Heart right ventricle (tissue), 16 donors: ENCODE measurements at regions not wholly inside any gene's neighbourhood (a gene's known extent, or its start where the extent isn't known, plus 50 kb on each side); places are given as distances from the start of the nearest gene placed in this dataset.
"Not testable (repeated sequence)": the region's sequence is repeated elsewhere in the genome, so short reads cannot be mapped to it uniquely, and the experiment has no call there.

Experiments used
- ATAC-seq, 8 donors: fragments of 200-7000 bp; cut with Tn5 transposase; one replicate each; pipeline ENCODE4 v1.9.1; 2020; ENCODE audit warnings: mild to moderate bottlenecking in 8 of 8, moderate library complexity in 8 of 8, moderate number of reproducible peaks in 1 of 8
- DNase-seq, 2 donors: peaks; one replicate each; pipeline ENCODE4 v3.0.0-alpha.2; 2020
- H3K27ac ChIP-seq, 10 donors: fragments of 200-600 bp; sonication (generic) in 2 of 10; one replicate each; pipeline versions ENCODE4 v1.5.0 to v1.8.0; 2020 to 2022; ENCODE audit warnings: mild to moderate bottlenecking in 3 of 10
- H3K27me3 ChIP-seq, 7 donors: fragments of 200-600 bp; one replicate each; pipeline ENCODE4 v1.8.0; 2021 to 2022; ENCODE audit warnings: mild to moderate bottlenecking in 2 of 7
- H3K36me3 ChIP-seq, 9 donors: fragments of 200-600 bp; sonication (generic) in 1 of 9; one replicate each; pipeline versions ENCODE4 v1.5.0 to v1.8.0; 2020 to 2022; ENCODE audit warnings: mild to moderate bottlenecking in 2 of 9
- H3K4me1 ChIP-seq, 9 donors: fragments of 200-600 bp; sonication (generic) in 1 of 9; one replicate each; pipeline versions ENCODE4 v1.5.0 to v1.8.0; 2020 to 2022; ENCODE audit warnings: mild to moderate bottlenecking in 4 of 9
- H3K4me3 ChIP-seq, 10 donors: fragments of 200-600 bp; sonication (generic) in 2 of 10; one replicate each; pipeline versions ENCODE4 v1.5.0 to v1.8.0; 2020 to 2022; ENCODE audit warnings: mild to moderate bottlenecking in 7 of 10, moderate library complexity in 2 of 10
- H3K9me3 ChIP-seq, 11 donors: fragments of 200-600 bp in 10 of 11; sonication (generic) in 2 of 11; one replicate each; pipeline versions ENCODE4 v1.5.0 to v1.8.0; 2013 to 2022; ENCODE audit warnings: mild to moderate bottlenecking in 2 of 11, control low read depth in 1 of 11, moderate library complexity in 1 of 11
- CTCF ChIP-seq, 9 donors: fragments of 200-600 bp; sonication (generic) in 2 of 9; IDR thresholded peaks; one replicate each; pipeline versions ENCODE4 v1.5.0 to v1.8.0; 2021 to 2022; ENCODE audit warnings: antibody characterized with exemption in 9 of 9, mild to moderate bottlenecking in 5 of 9, moderate library complexity in 1 of 9
- WGBS, 2 donors: extraction: QIAGEN DNeasy Blood & Tissue Kit; methylation state at CpG; one replicate each; pipeline ENCODE4 v1.1.7; 2013; ENCODE audit warnings: inconsistent platforms in 1 of 2; 5-methylcytosine and 5-hydroxymethylcytosine counted together
- intact Hi-C, 10 donors: fragments of 100-400 bp; cut with DNase I; formaldehyde crosslinking; loops; one replicate each; pipeline versions ENCODE4 v1.11.1 to v1.14.2; 2022
- donor health status: Arrhythmogenic right ventricular cardiomyopathy.
- donor health status: ischemic (EF 13 %, LVEDD 7.1; RV severe dilation, severe dysfunction).
- donor health status: healthy with polysubstance abuse.
- donor health status: DM: no; HTN: yes; CAD: no.
- donor health status: DM: no; HTN: no; CAD: no.
- donor health status: ischemic (EF 25% LVEDD 6.9; RV normal size, moderate dysfunction).
- donor health status: ischemic (EF 25% LVEDD 5.7; RV mildly dilated, moderate dysfunction).
- donor health status: healthy.
- donor health status: DM: yes; HTN: yes; CAD: no.
- donor health status: Ischemic cardiomyopathy.
- donor health status: ischemic (EF 35%, LVEDD 5.7; RV mildly dilated, moderate dysfunction).
- donor health status: nonischemic (EF 11% LVEDD 7.7; RV severe dilation, severe dysfunction).
- donor health status: DM: yes; HTN: yes; CAD: no.
- donor health status: PGD.
- donor health status: ischemic (EF 29% LVEDD 5.4; RV normal size, mild dysfunction).
- donor health status: nonischemic (EF 23%, LVEDD 6.1; RV moderate dilation, normal function).

- Histone ChIP-seq H3K27me3 (no peaks in the 10 kb centered on the region), H3K4me3 (no peak overlapping the region), H3K27ac (no peak overlapping the region), H3K36me3 (no peaks in the 10 kb centered on the region), H3K4me1 (no peaks in the 10 kb centered on the region), H3K9me3 (peaks cover 0 to 14% (median 0%) of the 10 kb centered on the region in 11 donors)
- no peak for ATAC-seq
- intact Hi-C loops, result no loop called here
- WGBS, 2 donors, result 90% methylated on average over 1 of the region's 1 CpG
- DNase-seq, result no peak
- no peak for TF ChIP-seq CTCF (IDR thresholded peaks at IDR 0.05)
Observed at GRCh38 chr3:109863701-109864100, 526.4 kb upstream of the DPPA4 start.

GRCh38 chr3:109864452-109864851 is 527.1 kb upstream of the DPPA4 start:
- Histone ChIP-seq H3K4me3 (no peak overlapping the region), H3K27ac (no peak overlapping the region), H3K4me1 (no peaks in the 10 kb centered on the region), H3K36me3 (no peaks in the 10 kb centered on the region), H3K27me3 (no peaks in the 10 kb centered on the region), H3K9me3 (peaks cover 0 to 14% (median 0%) of the 10 kb centered on the region in 11 donors)
- no peak for TF ChIP-seq CTCF (IDR thresholded peaks at IDR 0.05)
- DNase-seq (no peak), ATAC-seq (no peak)
- intact Hi-C loops, result no loop called here

GRCh38 chr3:109869586-109869985 is 532.2 kb upstream of the DPPA4 start:
- no peaks in the 10 kb centered on the region for H3K4me1 ChIP-seq
- ATAC-seq (no peak), DNase-seq (no peak)
- no peaks in the 10 kb centered on the region for H3K36me3 ChIP-seq
- H3K9me3 ChIP-seq, result peaks cover 0 to 14% (median 0%) of the 10 kb centered on the region in 11 donors
- no peak for TF ChIP-seq CTCF (IDR thresholded peaks at IDR 0.05)
- H3K27me3 ChIP-seq, result no peaks in the 10 kb centered on the region
- intact Hi-C loops, result no loop called here
- no peak overlapping the region for H3K27ac ChIP-seq
- H3K4me3 ChIP-seq, result no peak overlapping the region

GRCh38 chr3:109874896-109875708 is 537.8 kb upstream of the DPPA4 start:
- DNase-seq, result no peak
- H3K9me3 ChIP-seq, result peaks cover 0 to 13% (median 4%) of the 10 kb centered on the region in 11 donors

GRCh38 chr3:109877616-109878015 is 540.3 kb upstream of the DPPA4 start:
- ATAC-seq, H3K36me3 ChIP-seq, H3K27me3 ChIP-seq, DNase-seq, H3K4me3 ChIP-seq, H3K27ac ChIP-seq, H3K4me1 ChIP-seq, intact Hi-C loops: not testable (repeated sequence)
- peaks cover 0 to 13% (median 4%) of the 10 kb centered on the region in 11 donors for H3K9me3 ChIP-seq
- WGBS, 2 donors, result 82 to 84% methylated on average over 2 of the region's 2 CpGs

More at GRCh38 chr3:109874896-109875708, 537.8 kb upstream of the DPPA4 start:
- no peak overlapping the region for H3K27ac ChIP-seq
- TF ChIP-seq CTCF (IDR thresholded peaks at IDR 0.05), result no peak
- no peaks in the 10 kb centered on the region for H3K27me3 ChIP-seq
- no peak for ATAC-seq
- no peaks in the 10 kb centered on the region for H3K4me1 ChIP-seq
- intact Hi-C loops, result no loop called here
- no peak overlapping the region for H3K4me3 ChIP-seq
- 41 to 64% methylated on average over 1 of the region's 1 CpG for WGBS, 2 donors
- H3K36me3 ChIP-seq, result no peaks in the 10 kb centered on the region
